ENCODE measurements at regions not wholly inside any gene's neighbourhood (a gene's known extent, or its start where the extent isn't known, plus 50 kb on each side); places are given as distances from the start of the nearest gene placed in this dataset.

- Mint-ChIP-seq H3K4me3 (no peak overlapping the region), H3K4me1 (peaks cover 33% of the 10 kb centered on the region), H3K27me3 (ENCODE audit: insufficient read depth, low read depth) (peaks cover 5% of the 10 kb centered on the region), H3K36me3 (peaks cover 5% of the 10 kb centered on the region), H3K27ac (no peak overlapping the region), H3K9me3 (peaks cover 40% of the 10 kb centered on the region)
- Histone ChIP-seq H3K27ac (no peak overlapping the region), H3K4me1 (no peaks in the 10 kb centered on the region), H3K9me3 (ENCODE audit: low read depth) (no peaks in the 10 kb centered on the region), H4K20me1 (ENCODE audit: low read depth) (no peaks in the 10 kb centered on the region), H3K9ac (no peak overlapping the region), H3K27me3 (no peaks in the 10 kb centered on the region), H3K79me2 (ENCODE audit: low read depth) (no peaks in the 10 kb centered on the region), H3F3A (ENCODE audit: low read depth) (peaks cover 4% of the 10 kb centered on the region), H3K4me3 (no peak overlapping the region), H2AFZ (replicated peaks) (peak overlapping the region; percentile 93), H3K36me3 (no peaks in the 10 kb centered on the region), H3K4me2 (no peak overlapping the region)
- TF ChIP-seq EZH2 (IDR thresholded peaks at IDR 0.05): no peak
- TF ChIP-seq, protein P1, sequence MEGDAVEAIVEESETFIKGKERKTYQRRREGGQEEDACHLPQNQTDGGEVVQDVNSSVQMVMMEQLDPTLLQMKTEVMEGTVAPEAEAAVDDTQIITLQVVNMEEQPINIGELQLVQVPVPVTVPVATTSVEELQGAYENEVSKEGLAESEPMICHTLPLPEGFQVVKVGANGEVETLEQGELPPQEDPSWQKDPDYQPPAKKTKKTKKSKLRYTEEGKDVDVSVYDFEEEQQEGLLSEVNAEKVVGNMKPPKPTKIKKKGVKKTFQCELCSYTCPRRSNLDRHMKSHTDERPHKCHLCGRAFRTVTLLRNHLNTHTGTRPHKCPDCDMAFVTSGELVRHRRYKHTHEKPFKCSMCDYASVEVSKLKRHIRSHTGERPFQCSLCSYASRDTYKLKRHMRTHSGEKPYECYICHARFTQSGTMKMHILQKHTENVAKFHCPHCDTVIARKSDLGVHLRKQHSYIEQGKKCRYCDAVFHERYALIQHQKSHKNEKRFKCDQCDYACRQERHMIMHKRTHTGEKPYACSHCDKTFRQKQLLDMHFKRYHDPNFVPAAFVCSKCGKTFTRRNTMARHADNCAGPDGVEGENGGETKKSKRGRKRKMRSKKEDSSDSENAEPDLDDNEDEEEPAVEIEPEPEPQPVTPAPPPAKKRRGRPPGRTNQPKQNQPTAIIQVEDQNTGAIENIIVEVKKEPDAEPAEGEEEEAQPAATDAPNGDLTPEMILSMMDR (IDR thresholded peaks at IDR 0.05): peak; percentile 62
- DNase-seq (ENCODE audit: low spot score): peak; percentile 64
These were observed 99.5 kb downstream of the MAIP1 start for GRCh38 chr2:200054681-200055468.

GRCh38 chr2:200056105-200056504 is 100.7 kb downstream of the MAIP1 start:
- Histone ChIP-seq H3K27me3 (no peaks in the 10 kb centered on the region), H3K4me3 (no peak overlapping the region), H3K27ac (no peak overlapping the region), H3K4me1 (no peaks in the 10 kb centered on the region), H3K9ac (no peak overlapping the region), H4K20me1 (ENCODE audit: low read depth) (no peaks in the 10 kb centered on the region), H3K9me3 (ENCODE audit: low read depth) (no peaks in the 10 kb centered on the region), H3K4me2 (no peak overlapping the region), H3K79me2 (ENCODE audit: low read depth) (no peaks in the 10 kb centered on the region), H3K36me3 (no peaks in the 10 kb centered on the region), H3F3A (ENCODE audit: low read depth) (peaks cover 4% of the 10 kb centered on the region), H2AFZ (replicated peaks) (no peak overlapping the region)
- peaks cover 5% of the 10 kb centered on the region for H3K27me3 Mint-ChIP-seq (ENCODE audit: insufficient read depth, low read depth)
- TF ChIP-seq EZH2 (IDR thresholded peaks at IDR 0.05) (no peak), EZH2phosphoT487 (IDR thresholded peaks at IDR 0.05) (no peak)
- TF ChIP-seq, protein P1 (IDR thresholded peaks at IDR 0.05): no peak
- H3K36me3 Mint-ChIP-seq: peaks cover 5% of the 10 kb centered on the region
- DNase-seq (ENCODE audit: low spot score): no peak
- peaks cover 21% of the 10 kb centered on the region for H3K4me1 Mint-ChIP-seq
- peaks cover 40% of the 10 kb centered on the region for H3K9me3 Mint-ChIP-seq
- H3K4me3 Mint-ChIP-seq: no peak overlapping the region
- no peak overlapping the region for H3K27ac Mint-ChIP-seq

DNA sequence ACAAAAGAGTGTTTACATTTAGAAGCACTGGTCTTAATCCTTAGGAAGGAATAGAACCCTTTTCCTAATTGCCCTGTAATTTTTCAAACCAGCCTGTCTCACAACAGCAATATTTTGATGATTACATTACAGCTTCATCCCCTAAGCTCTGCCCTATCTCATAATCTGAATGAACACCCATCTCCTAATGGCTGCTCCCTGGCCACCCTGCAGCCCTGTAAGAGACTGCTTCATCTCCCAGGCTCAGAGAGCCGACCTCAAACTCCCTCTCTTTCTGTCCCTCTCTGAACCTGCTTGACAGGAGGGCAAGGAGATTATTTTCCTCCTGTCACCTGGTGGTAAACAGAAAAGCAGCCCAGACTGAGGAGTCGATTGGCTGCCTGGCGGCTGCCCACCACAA is 107.8 kb downstream of the MAIP1 start:
- no peaks in the 10 kb centered on the region for H3K4me1 Mint-ChIP-seq
- H2AFZ ChIP-seq (replicated peaks): peak overlapping the region; percentile 58
- no peaks in the 10 kb centered on the region for H3K79me2 ChIP-seq (ENCODE audit: low read depth)
- H3K27ac Mint-ChIP-seq: no peak overlapping the region
- H3K27me3 Mint-ChIP-seq (ENCODE audit: insufficient read depth, low read depth): peaks cover 3% of the 10 kb centered on the region
- no peaks in the 10 kb centered on the region for H3K36me3 ChIP-seq
- no peak overlapping the region for H3K9ac ChIP-seq
- no peaks in the 10 kb centered on the region for H3K9me3 ChIP-seq (ENCODE audit: low read depth)
- no peak overlapping the region for H3K4me3 ChIP-seq
- H3K27me3 ChIP-seq: no peaks in the 10 kb centered on the region
- no peak overlapping the region for H3K4me2 ChIP-seq
- H3F3A ChIP-seq (ENCODE audit: low read depth): no peaks in the 10 kb centered on the region
- DNase-seq (ENCODE audit: low spot score): no peak
- peaks cover 2% of the 10 kb centered on the region for H3K36me3 Mint-ChIP-seq
- peaks cover 10% of the 10 kb centered on the region for H3K9me3 Mint-ChIP-seq
- H3K4me1 ChIP-seq: peaks cover 5% of the 10 kb centered on the region
- TF ChIP-seq, protein P1 (IDR thresholded peaks at IDR 0.05): no peak
- TF ChIP-seq EZH2phosphoT487 (IDR thresholded peaks at IDR 0.05) (no peak), EZH2 (IDR thresholded peaks at IDR 0.05) (no peak)
- H3K4me3 Mint-ChIP-seq: no peak overlapping the region
- H4K20me1 ChIP-seq (ENCODE audit: low read depth): no peaks in the 10 kb centered on the region
- H3K27ac ChIP-seq: no peak overlapping the region
